ENCODE measurements at regions not wholly inside any gene's neighbourhood (a gene's known extent, or its start where the extent isn't known, plus 50 kb on each side); places are given as distances from the start of the nearest gene placed in this dataset.

DNA sequence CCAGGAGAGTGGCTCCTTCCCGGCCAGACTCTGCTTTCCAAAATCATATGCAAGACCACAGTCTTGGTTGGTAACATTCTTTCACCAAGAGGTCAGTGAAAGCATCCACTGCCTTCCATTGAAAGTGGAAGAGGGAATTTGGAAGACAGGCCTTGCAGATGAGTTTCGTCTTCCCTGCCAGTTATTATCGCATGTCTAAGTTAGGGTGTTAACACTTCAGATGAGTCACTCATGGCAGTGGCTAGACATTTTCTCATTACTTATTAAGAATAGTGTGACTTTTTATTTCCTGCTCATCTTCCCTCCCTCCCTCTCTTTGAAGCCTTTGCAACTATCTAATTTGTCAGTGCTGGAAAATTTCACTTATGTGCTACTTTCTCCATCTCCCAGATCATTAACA lies 102.9 kb upstream of the EPB41L3 start:
- ChIA-PET POLR2A (no interaction called here), CTCF (no interaction called here)
- DNase-seq (ENCODE audit: low read depth, low spot score), result no peak
- H3K4me3 ChIP-seq (ENCODE audit: low read depth, low read length), result no peak overlapping the region
- TF ChIP-seq CTCF (IDR thresholded peaks at IDR 0.05; ENCODE audit: insufficient read depth, low read length, missing control alignments), result no peak

- H3K4me3 ChIP-seq (ENCODE audit: low read depth, low read length), result no peak overlapping the region
- POLR2A ChIA-PET, result no interaction called here
- DNase-seq (ENCODE audit: low read depth, low spot score), result no peak
- no peak for TF ChIP-seq CTCF (IDR thresholded peaks at IDR 0.05; ENCODE audit: insufficient read depth, low read length, missing control alignments)
- CTCF ChIA-PET, result no interaction called here
These were observed 99.5 kb upstream of the EPB41L3 start for GRCh38 chr18:5643288-5643687.

DNA sequence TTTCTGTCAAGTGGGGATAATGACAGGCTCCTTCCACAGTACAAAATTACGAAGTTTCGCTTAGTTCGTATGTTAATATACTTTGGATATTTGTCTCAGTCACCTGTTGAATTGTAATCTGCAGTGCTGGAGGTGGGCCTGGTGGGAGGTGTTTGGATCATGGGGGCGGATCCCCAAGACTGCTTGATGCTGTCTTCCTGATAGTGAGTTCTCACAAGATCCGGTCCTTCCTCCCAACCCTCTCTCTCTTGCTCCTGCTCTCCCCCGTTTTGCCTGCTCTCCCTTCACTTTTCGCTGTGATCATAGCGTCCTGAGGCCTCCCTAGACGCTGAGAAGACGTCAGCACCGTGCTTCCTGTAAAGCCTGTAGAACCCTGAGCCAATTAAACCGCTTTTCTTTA lies 97.1 kb upstream of the EPB41L3 start:
- ChIA-PET POLR2A (no interaction called here), CTCF (no interaction called here)

DNA sequence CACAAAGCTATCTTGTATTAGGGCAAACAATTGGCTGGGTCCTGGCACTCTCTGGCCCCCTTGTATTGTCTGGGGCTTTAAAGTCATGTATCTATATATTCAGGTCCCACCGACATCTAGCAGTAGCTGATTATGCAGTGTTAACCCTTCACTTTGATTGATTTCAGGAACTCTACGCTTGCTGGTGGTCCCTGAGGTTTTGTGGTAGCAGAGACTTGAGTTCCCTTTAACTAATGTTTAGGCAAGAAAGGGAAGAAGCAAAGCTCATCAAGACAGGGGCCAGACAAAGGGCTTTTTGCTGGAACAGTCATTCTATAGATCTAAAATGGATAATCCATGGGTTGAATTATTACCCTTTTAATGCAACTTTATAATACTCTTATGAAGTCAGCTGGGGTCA lies 95.3 kb upstream of the EPB41L3 start:
- no peak overlapping the region for H3K4me3 ChIP-seq (ENCODE audit: low read depth, low read length)
- ChIA-PET POLR2A (no interaction called here), CTCF (no interaction called here)
- no peak for DNase-seq (ENCODE audit: low read depth, low spot score)
- no peak for TF ChIP-seq CTCF (IDR thresholded peaks at IDR 0.05; ENCODE audit: insufficient read depth, low read length, missing control alignments)

More for the DNA sequence above, 97.1 kb upstream of the EPB41L3 start:
- H3K4me3 ChIP-seq (ENCODE audit: low read depth, low read length), result no peak overlapping the region
- TF ChIP-seq CTCF (IDR thresholded peaks at IDR 0.05; ENCODE audit: insufficient read depth, low read length, missing control alignments), result no peak
- no peak for DNase-seq (ENCODE audit: low read depth, low spot score)

GRCh38 chr18:5632041-5632440 lies 88.2 kb upstream of the EPB41L3 start:
- DNase-seq (ENCODE audit: low read depth, low spot score), result no peak
- no peak for TF ChIP-seq CTCF (IDR thresholded peaks at IDR 0.05; ENCODE audit: insufficient read depth, low read length, missing control alignments)
- no peak overlapping the region for H3K4me3 ChIP-seq (ENCODE audit: low read depth, low read length)
- ChIA-PET CTCF (no interaction called here), POLR2A (no interaction called here)

GRCh38 chr18:5630900-5631413 lies 87.2 kb upstream of the EPB41L3 start:
- POLR2A ChIA-PET, result no interaction called here

More at GRCh38 chr18:5630900-5631413, 87.2 kb upstream of the EPB41L3 start:
- no peak overlapping the region for H3K4me3 ChIP-seq (ENCODE audit: low read depth, low read length)
- no peak for DNase-seq (ENCODE audit: low read depth, low spot score)
- TF ChIP-seq CTCF (IDR thresholded peaks at IDR 0.05; ENCODE audit: insufficient read depth, low read length, missing control alignments), result no peak
- CTCF ChIA-PET, result no interaction called here
